ENCODE measurements at regions not wholly inside any gene's neighbourhood (a gene's known extent, or its start where the extent isn't known, plus 50 kb on each side); places are given as distances from the start of the nearest gene placed in this dataset.

- no peak for DNase-seq
- no peak overlapping the region for H3K27ac ChIP-seq (ENCODE audit: insufficient read depth in 1 of 2, low read depth in 1 of 2, low read length in 2 of 2, poor library complexity in 1 of 2, severe bottlenecking in 2 of 2)
- H3K36me3 ChIP-seq (ENCODE audit: control insufficient read depth in 4 of 4, insufficient read depth in 4 of 4, low read length in 3 of 4): no peaks in the 10 kb centered on the region
- no CpG with 5 or more reads among the region's 2 CpGs for WGBS (ENCODE audit: insufficient coverage)
- ChIA-PET POLR2A (no interaction called here), CTCF (no interaction called here)
- peaks cover 0 to 2% (median 0%) of the 10 kb centered on the region in 5 experiments for H3K27me3 ChIP-seq (replicated peaks in 2 of 5; ENCODE audit: control insufficient read depth in 4 of 5, insufficient read depth in 5 of 5, low read length in 4 of 5)
- peaks cover 0 to 15% (median 0%) of the 10 kb centered on the region in 5 experiments for H3K9me3 ChIP-seq (ENCODE audit: control extremely low read depth in 1 of 5, control insufficient read depth in 4 of 5, insufficient read depth in 2 of 5, low read depth in 1 of 5, low read length in 4 of 5)
- H3K4me3 ChIP-seq (ENCODE audit: control insufficient read depth in 1 of 7, extremely low read depth in 1 of 7, insufficient read depth in 4 of 7, low read depth in 2 of 7, low read length in 6 of 7): no peak overlapping the region
- H3K4me1 ChIP-seq (ENCODE audit: control extremely low read depth in 1 of 4, control insufficient read depth in 4 of 4, insufficient read depth in 4 of 4, low read length in 3 of 4): no peaks in the 10 kb centered on the region
Measured at GRCh38 chr2:188076149-188077056, 215.3 kb upstream of the GULP1 start.

GRCh38 chr2:188077757-188078156 lies 213.9 kb upstream of the GULP1 start:
- ChIA-PET CTCF (no interaction called here), POLR2A (no interaction called here)
- Histone ChIP-seq H3K9me3 (ENCODE audit: control extremely low read depth in 1 of 5, control insufficient read depth in 4 of 5, insufficient read depth in 2 of 5, low read depth in 1 of 5, low read length in 4 of 5) (peaks cover 0 to 8% (median 0%) of the 10 kb centered on the region in 5 experiments), H3K4me3 (ENCODE audit: control insufficient read depth in 1 of 7, extremely low read depth in 1 of 7, insufficient read depth in 4 of 7, low read depth in 2 of 7, low read length in 6 of 7) (no peak overlapping the region), H3K27me3 (replicated peaks in 2 of 5; ENCODE audit: control insufficient read depth in 4 of 5, insufficient read depth in 5 of 5, low read length in 4 of 5) (peaks cover 0 to 2% (median 0%) of the 10 kb centered on the region in 5 experiments), H3K4me1 (ENCODE audit: control extremely low read depth in 1 of 4, control insufficient read depth in 4 of 4, insufficient read depth in 4 of 4, low read length in 3 of 4) (no peaks in the 10 kb centered on the region), H3K36me3 (ENCODE audit: control insufficient read depth in 4 of 4, insufficient read depth in 4 of 4, low read length in 3 of 4) (no peaks in the 10 kb centered on the region), H3K27ac (ENCODE audit: insufficient read depth in 1 of 2, low read depth in 1 of 2, low read length in 2 of 2, poor library complexity in 1 of 2, severe bottlenecking in 2 of 2) (no peak overlapping the region)
- no peak for DNase-seq

- WGBS (ENCODE audit: insufficient coverage): 83% methylated on average over 2 of the region's 4 CpGs
- Histone ChIP-seq H3K4me3 (ENCODE audit: control insufficient read depth in 1 of 7, extremely low read depth in 1 of 7, insufficient read depth in 4 of 7, low read depth in 2 of 7, low read length in 6 of 7) (no peak overlapping the region), H3K27ac (ENCODE audit: insufficient read depth in 1 of 2, low read depth in 1 of 2, low read length in 2 of 2, poor library complexity in 1 of 2, severe bottlenecking in 2 of 2) (no peak overlapping the region), H3K27me3 (replicated peaks in 2 of 5; ENCODE audit: control insufficient read depth in 4 of 5, insufficient read depth in 5 of 5, low read length in 4 of 5) (peaks cover 0 to 2% (median 0%) of the 10 kb centered on the region in 5 experiments), H3K9me3 (ENCODE audit: control extremely low read depth in 1 of 5, control insufficient read depth in 4 of 5, insufficient read depth in 2 of 5, low read depth in 1 of 5, low read length in 4 of 5) (peaks cover 0 to 3% (median 0%) of the 10 kb centered on the region in 5 experiments), H3K36me3 (ENCODE audit: control insufficient read depth in 4 of 4, insufficient read depth in 4 of 4, low read length in 3 of 4) (no peaks in the 10 kb centered on the region), H3K4me1 (ENCODE audit: control extremely low read depth in 1 of 4, control insufficient read depth in 4 of 4, insufficient read depth in 4 of 4, low read length in 3 of 4) (no peaks in the 10 kb centered on the region)
- no peak for DNase-seq
- POLR2A ChIA-PET: no interaction called here
- CTCF ChIA-PET: no interaction called here
Measured at GRCh38 chr2:188078534-188078933, 213.1 kb upstream of the GULP1 start.

DNA sequence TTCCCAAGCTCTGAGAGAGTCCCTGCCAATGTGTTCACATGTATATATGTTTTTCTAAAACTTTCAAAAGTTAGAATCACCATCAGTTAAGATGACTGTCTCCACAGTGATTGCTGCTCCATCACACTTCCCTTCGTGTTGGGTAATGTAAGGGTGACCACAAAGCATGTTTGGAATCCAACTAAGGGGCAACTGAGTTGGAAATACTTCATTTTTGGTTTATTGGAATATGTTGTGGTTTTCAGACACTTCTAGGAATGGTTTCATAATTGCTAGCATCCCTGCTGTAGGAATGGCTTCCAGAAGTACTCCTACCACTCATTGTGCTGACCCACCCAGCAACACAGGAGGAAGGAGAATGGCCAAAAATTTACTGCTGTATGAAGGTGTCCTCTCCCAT lies 212.5 kb upstream of the GULP1 start:
- WGBS (ENCODE audit: insufficient coverage): no CpG with 5 or more reads among the region's 1 CpG
- CTCF ChIA-PET: interaction anchor here (1.0 to 1.2 kb wide), 2 partner anchors 33 to 255 kb away, joined by 3 to 4 read pairs; no protein-coding TSS in a partner anchor
- POLR2A ChIA-PET: no interaction called here
- no peak for DNase-seq
- H3K4me3 ChIP-seq (ENCODE audit: control insufficient read depth in 1 of 7, extremely low read depth in 1 of 7, insufficient read depth in 4 of 7, low read depth in 2 of 7, low read length in 6 of 7): no peak overlapping the region
- H3K27me3 ChIP-seq (replicated peaks in 2 of 5; ENCODE audit: control insufficient read depth in 4 of 5, insufficient read depth in 5 of 5, low read length in 4 of 5): no peaks in the 10 kb centered on the region
- H3K4me1 ChIP-seq (ENCODE audit: control extremely low read depth in 1 of 4, control insufficient read depth in 4 of 4, insufficient read depth in 4 of 4, low read length in 3 of 4): no peaks in the 10 kb centered on the region
- no peaks in the 10 kb centered on the region for H3K36me3 ChIP-seq (ENCODE audit: control insufficient read depth in 4 of 4, insufficient read depth in 4 of 4, low read length in 3 of 4)
- peaks cover 0 to 2% (median 0%) of the 10 kb centered on the region in 5 experiments for H3K9me3 ChIP-seq (ENCODE audit: control extremely low read depth in 1 of 5, control insufficient read depth in 4 of 5, insufficient read depth in 2 of 5, low read depth in 1 of 5, low read length in 4 of 5)
- no peak overlapping the region for H3K27ac ChIP-seq (ENCODE audit: insufficient read depth in 1 of 2, low read depth in 1 of 2, low read length in 2 of 2, poor library complexity in 1 of 2, severe bottlenecking in 2 of 2)

GRCh38 chr2:188085421-188085820 lies 206.3 kb upstream of the GULP1 start:
- Histone ChIP-seq H3K4me3 (ENCODE audit: control insufficient read depth in 1 of 7, extremely low read depth in 1 of 7, insufficient read depth in 4 of 7, low read depth in 2 of 7, low read length in 6 of 7) (no peak overlapping the region), H3K4me1 (ENCODE audit: control extremely low read depth in 1 of 4, control insufficient read depth in 4 of 4, insufficient read depth in 4 of 4, low read length in 3 of 4) (no peaks in the 10 kb centered on the region), H3K36me3 (ENCODE audit: control insufficient read depth in 4 of 4, insufficient read depth in 4 of 4, low read length in 3 of 4) (no peaks in the 10 kb centered on the region), H3K27me3 (replicated peaks in 2 of 5; ENCODE audit: control insufficient read depth in 4 of 5, insufficient read depth in 5 of 5, low read length in 4 of 5) (no peaks in the 10 kb centered on the region), H3K9me3 (ENCODE audit: control extremely low read depth in 1 of 5, control insufficient read depth in 4 of 5, insufficient read depth in 2 of 5, low read depth in 1 of 5, low read length in 4 of 5) (no peaks in the 10 kb centered on the region), H3K27ac (ENCODE audit: insufficient read depth in 1 of 2, low read depth in 1 of 2, low read length in 2 of 2, poor library complexity in 1 of 2, severe bottlenecking in 2 of 2) (no peak overlapping the region)
- no peak for DNase-seq
- ChIA-PET POLR2A (no interaction called here), CTCF (no interaction called here)
- 80% methylated on average over 1 of the region's 4 CpGs for WGBS (ENCODE audit: insufficient coverage)

- ChIA-PET CTCF (interaction anchor here (1.3 kb wide), 1 partner anchor 16 kb away, joined by 3 read pairs; no protein-coding TSS in a partner anchor), POLR2A (no interaction called here)
- H3K4me3 ChIP-seq (ENCODE audit: control insufficient read depth in 1 of 7, extremely low read depth in 1 of 7, insufficient read depth in 4 of 7, low read depth in 2 of 7, low read length in 6 of 7): no peak overlapping the region
- H3K27ac ChIP-seq (ENCODE audit: insufficient read depth in 1 of 2, low read depth in 1 of 2, low read length in 2 of 2, poor library complexity in 1 of 2, severe bottlenecking in 2 of 2): no peak overlapping the region
- no peaks in the 10 kb centered on the region for H3K4me1 ChIP-seq (ENCODE audit: control extremely low read depth in 1 of 4, control insufficient read depth in 4 of 4, insufficient read depth in 4 of 4, low read length in 3 of 4)
- H3K9me3 ChIP-seq (ENCODE audit: control extremely low read depth in 1 of 5, control insufficient read depth in 4 of 5, insufficient read depth in 2 of 5, low read depth in 1 of 5, low read length in 4 of 5): no peaks in the 10 kb centered on the region
- H3K27me3 ChIP-seq (replicated peaks in 2 of 5; ENCODE audit: control insufficient read depth in 4 of 5, insufficient read depth in 5 of 5, low read length in 4 of 5): no peaks in the 10 kb centered on the region
- WGBS (ENCODE audit: insufficient coverage): no CpG with 5 or more reads among the region's 2 CpGs
- no peaks in the 10 kb centered on the region for H3K36me3 ChIP-seq (ENCODE audit: control insufficient read depth in 4 of 4, insufficient read depth in 4 of 4, low read length in 3 of 4)
- no peak for DNase-seq
Measured at GRCh38 chr2:188089901-188090300, 201.8 kb upstream of the GULP1 start.

DNA sequence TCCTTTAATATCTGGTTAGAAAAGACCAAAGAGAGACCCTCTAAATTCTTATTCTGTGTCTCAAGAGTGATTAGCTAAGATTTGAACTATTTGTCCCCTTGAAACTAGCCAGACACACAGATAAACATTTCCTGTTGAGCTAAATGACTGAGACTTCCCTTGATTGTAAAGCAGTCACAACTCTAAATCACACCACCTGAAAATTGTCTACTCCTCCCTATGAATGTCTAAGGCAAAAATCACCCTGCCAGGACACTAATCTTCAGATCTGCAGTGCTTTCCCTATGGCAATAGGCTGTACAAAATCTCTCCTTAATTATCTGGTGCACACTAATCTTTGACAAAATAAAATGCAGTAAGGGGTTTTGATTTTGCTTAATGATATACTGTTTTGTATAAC lies 200.5 kb upstream of the GULP1 start:
- H3K36me3 ChIP-seq (ENCODE audit: control insufficient read depth in 4 of 4, insufficient read depth in 4 of 4, low read length in 3 of 4): no peaks in the 10 kb centered on the region
- no peak overlapping the region for H3K27ac ChIP-seq (ENCODE audit: insufficient read depth in 1 of 2, low read depth in 1 of 2, low read length in 2 of 2, poor library complexity in 1 of 2, severe bottlenecking in 2 of 2)
- H3K4me3 ChIP-seq (ENCODE audit: control insufficient read depth in 1 of 7, extremely low read depth in 1 of 7, insufficient read depth in 4 of 7, low read depth in 2 of 7, low read length in 6 of 7): no peak overlapping the region
- H3K27me3 ChIP-seq (replicated peaks in 2 of 5; ENCODE audit: control insufficient read depth in 4 of 5, insufficient read depth in 5 of 5, low read length in 4 of 5): no peaks in the 10 kb centered on the region
- ChIA-PET POLR2A (no interaction called here), CTCF (no interaction called here)
- H3K4me1 ChIP-seq (ENCODE audit: control extremely low read depth in 1 of 4, control insufficient read depth in 4 of 4, insufficient read depth in 4 of 4, low read length in 3 of 4): no peaks in the 10 kb centered on the region
- DNase-seq: no peak
- H3K9me3 ChIP-seq (ENCODE audit: control extremely low read depth in 1 of 5, control insufficient read depth in 4 of 5, insufficient read depth in 2 of 5, low read depth in 1 of 5, low read length in 4 of 5): no peaks in the 10 kb centered on the region
